GM18517 (cell line): ENCODE measurements at regions not wholly inside any gene's neighbourhood (a gene's known extent, or its start where the extent isn't known, plus 50 kb on each side); places are given as distances from the start of the nearest gene placed in this dataset.
"Not testable (repeated sequence)": the region's sequence is repeated elsewhere in the genome, so short reads cannot be mapped to it uniquely, and the experiment has no call there.

Experiments
- ATAC-seq: cut with Tn5 transposase; IDR thresholded peaks from one replicate; pipeline ENCODE4 v1.9.1; 2021; ENCODE audit warnings: mild to moderate bottlenecking, moderate library complexity; ENCODE audit not compliant: unreplicated experiment

GRCh38 chr2:87196720-87197388 is 175.2 kb upstream of the PLGLB1 start:
- ATAC-seq = not testable (repeated sequence)

GRCh38 chr2:87198422-87198821 is 176.8 kb upstream of the PLGLB1 start:
- not testable (repeated sequence) for ATAC-seq

GRCh38 chr2:87199228-87199627 is 177.6 kb upstream of the PLGLB1 start:
- ATAC-seq = not testable (repeated sequence)

GRCh38 chr2:87204569-87205147 is 183.0 kb upstream of the PLGLB1 start:
- ATAC-seq = not testable (repeated sequence)

GRCh38 chr2:87212938-87213337 is 191.3 kb upstream of the PLGLB1 start:
- not testable (repeated sequence) for ATAC-seq

GRCh38 chr2:87217005-87217404 is 195.4 kb upstream of the PLGLB1 start:
- not testable (repeated sequence) for ATAC-seq

- ATAC-seq = peak; percentile 56
Measured at GRCh38 chr2:87217741-87218410, 196.2 kb upstream of the PLGLB1 start.

GRCh38 chr2:87220651-87221050 is 199.0 kb upstream of the PLGLB1 start:
- ATAC-seq = not testable (repeated sequence)

GRCh38 chr2:87222131-87222530 is 200.5 kb upstream of the PLGLB1 start:
- ATAC-seq = not testable (repeated sequence)

- not testable (repeated sequence) for ATAC-seq
Measured at GRCh38 chr2:87223873-87224272, 202.2 kb upstream of the PLGLB1 start.

GRCh38 chr2:87229091-87229689 is 207.5 kb upstream of the PLGLB1 start:
- not testable (repeated sequence) for ATAC-seq

GRCh38 chr2:87229964-87230363 is 208.3 kb upstream of the PLGLB1 start:
- not testable (repeated sequence) for ATAC-seq

- not testable (repeated sequence) for ATAC-seq
Measured at GRCh38 chr2:87235333-87235981, 213.8 kb upstream of the PLGLB1 start.

GRCh38 chr2:87237570-87238336 is 216.1 kb upstream of the PLGLB1 start:
- ATAC-seq = not testable (repeated sequence)

GRCh38 chr2:87239558-87240215 is 218.0 kb upstream of the PLGLB1 start:
- not testable (repeated sequence) for ATAC-seq

GRCh38 chr2:87246066-87246717 is 224.5 kb upstream of the PLGLB1 start:
- not testable (repeated sequence) for ATAC-seq

GRCh38 chr2:87252046-87252445 is 230.4 kb upstream of the PLGLB1 start:
- not testable (repeated sequence) for ATAC-seq

GRCh38 chr2:87254562-87254961 is 232.9 kb upstream of the PLGLB1 start:
- ATAC-seq = not testable (repeated sequence)

GRCh38 chr2:87255410-87255809 is 233.8 kb upstream of the PLGLB1 start:
- ATAC-seq = not testable (repeated sequence)
